Fibroblast of villous mesenchyme (primary cell): ENCODE measurements at regions not wholly inside any gene's neighbourhood (a gene's known extent, or its start where the extent isn't known, plus 50 kb on each side); places are given as distances from the start of the nearest gene placed in this dataset.

Experiments used
- DNase-seq: peaks from one replicate; pipeline ENCODE4 v3.0.0-alpha.2; 2010; ENCODE audit warnings: low read depth
- H3K4me3 ChIP-seq: 2 replicates; pipeline ENCODE4 v1.5.1; 2011; ENCODE audit warnings: low read depth, mild to moderate bottlenecking, low read length
- TF ChIP-seq, protein P1 (sequence below): IDR thresholded peaks from 2 replicates; pipeline ENCODE4 v1.5.1; 2012; ENCODE audit warnings: low read depth, mild to moderate bottlenecking, low read length; ENCODE audit not compliant: insufficient read depth

DNA sequence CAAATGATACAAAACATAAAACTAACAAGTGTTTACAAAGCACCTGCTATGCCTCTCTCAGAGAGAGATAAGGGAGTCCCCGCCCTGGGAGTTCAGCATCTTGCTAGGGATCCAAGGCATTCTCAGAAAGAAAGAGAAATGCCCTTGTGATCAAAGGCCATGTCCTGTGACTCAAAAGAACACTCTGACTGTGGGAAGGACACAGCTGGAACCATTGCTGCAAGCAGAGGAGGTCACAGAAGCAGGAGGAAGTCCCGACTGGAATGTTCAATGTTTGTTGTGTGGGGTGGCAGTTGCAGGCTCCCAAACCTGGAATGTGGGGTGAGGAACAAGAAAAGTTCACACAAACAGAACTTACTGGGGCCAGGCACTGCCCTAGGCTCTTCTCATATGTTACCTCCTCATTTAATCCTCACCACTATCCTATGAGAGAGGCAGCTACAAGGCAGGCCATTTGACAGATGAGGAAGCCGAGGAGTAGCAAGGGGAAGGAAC, 93.0 kb upstream of the GRIK3 start:
- no peak overlapping the region for H3K4me3 ChIP-seq
- TF ChIP-seq, protein P1, sequence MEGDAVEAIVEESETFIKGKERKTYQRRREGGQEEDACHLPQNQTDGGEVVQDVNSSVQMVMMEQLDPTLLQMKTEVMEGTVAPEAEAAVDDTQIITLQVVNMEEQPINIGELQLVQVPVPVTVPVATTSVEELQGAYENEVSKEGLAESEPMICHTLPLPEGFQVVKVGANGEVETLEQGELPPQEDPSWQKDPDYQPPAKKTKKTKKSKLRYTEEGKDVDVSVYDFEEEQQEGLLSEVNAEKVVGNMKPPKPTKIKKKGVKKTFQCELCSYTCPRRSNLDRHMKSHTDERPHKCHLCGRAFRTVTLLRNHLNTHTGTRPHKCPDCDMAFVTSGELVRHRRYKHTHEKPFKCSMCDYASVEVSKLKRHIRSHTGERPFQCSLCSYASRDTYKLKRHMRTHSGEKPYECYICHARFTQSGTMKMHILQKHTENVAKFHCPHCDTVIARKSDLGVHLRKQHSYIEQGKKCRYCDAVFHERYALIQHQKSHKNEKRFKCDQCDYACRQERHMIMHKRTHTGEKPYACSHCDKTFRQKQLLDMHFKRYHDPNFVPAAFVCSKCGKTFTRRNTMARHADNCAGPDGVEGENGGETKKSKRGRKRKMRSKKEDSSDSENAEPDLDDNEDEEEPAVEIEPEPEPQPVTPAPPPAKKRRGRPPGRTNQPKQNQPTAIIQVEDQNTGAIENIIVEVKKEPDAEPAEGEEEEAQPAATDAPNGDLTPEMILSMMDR, result no peak
- DNase-seq, result no peak

GRCh38 chr1:37128091-37128490, 93.8 kb upstream of the GRIK3 start:
- no peak overlapping the region for H3K4me3 ChIP-seq
- DNase-seq, result no peak
- TF ChIP-seq, protein P1, result no peak

- no peak overlapping the region for H3K4me3 ChIP-seq
- DNase-seq, result no peak
- TF ChIP-seq, protein P1, result no peak
These were observed 96.1 kb upstream of the GRIK3 start for GRCh38 chr1:37130221-37130948.

GRCh38 chr1:37131281-37131680, 97.0 kb upstream of the GRIK3 start:
- DNase-seq, result no peak
- TF ChIP-seq, protein P1, result no peak
- no peak overlapping the region for H3K4me3 ChIP-seq

GRCh38 chr1:37133276-37134145, 99.2 kb upstream of the GRIK3 start:
- TF ChIP-seq, protein P1, result no peak
- H3K4me3 ChIP-seq, result no peak overlapping the region
- DNase-seq, result no peak

DNA sequence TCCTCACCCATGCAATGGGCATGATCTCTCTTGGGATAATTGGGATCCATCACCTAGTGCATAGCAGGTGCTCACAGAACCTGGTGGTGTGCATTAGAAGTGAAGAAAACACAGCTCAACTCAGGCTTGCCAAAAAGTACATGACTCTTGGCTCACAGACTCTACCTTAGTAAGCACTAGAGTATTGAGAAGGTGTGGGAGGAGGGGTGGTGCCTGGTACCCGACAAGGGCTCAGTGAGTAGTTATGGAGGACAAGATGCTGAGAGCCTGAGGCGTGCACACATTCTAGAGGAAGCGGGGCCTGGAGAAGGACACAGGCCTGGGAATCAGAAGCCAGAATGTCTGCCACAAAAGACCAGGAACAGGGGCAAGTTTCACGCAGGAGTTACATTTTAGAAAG, 100.3 kb upstream of the GRIK3 start:
- H3K4me3 ChIP-seq, result no peak overlapping the region
- DNase-seq, result no peak
- TF ChIP-seq, protein P1, result no peak
